ENCODE measurements at regions not wholly inside any gene's neighbourhood (a gene's known extent, or its start where the extent isn't known, plus 50 kb on each side); places are given as distances from the start of the nearest gene placed in this dataset.

DNA sequence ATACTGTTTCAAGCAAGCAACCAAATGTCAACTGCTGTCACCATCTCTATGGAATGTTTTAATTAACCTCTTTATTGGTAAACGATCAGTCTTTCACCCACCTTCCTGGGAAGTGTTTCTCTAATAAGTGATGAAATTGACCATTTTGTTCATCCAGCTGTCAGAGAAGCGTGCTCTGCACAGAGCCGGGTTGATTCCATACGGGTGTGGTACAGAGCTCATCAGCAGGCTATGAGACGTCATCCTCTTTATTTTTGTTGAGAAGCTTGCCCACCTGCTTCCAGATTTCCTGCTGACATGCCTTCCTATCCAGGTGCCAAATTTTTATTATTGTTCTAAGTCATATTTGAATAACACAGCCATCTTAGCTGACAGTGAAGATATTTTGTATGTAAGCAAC lies 482.5 kb downstream of the RWDD3 start:
- Histone ChIP-seq H3K9me3 (no peaks in the 10 kb centered on the region), H3K4me3 (no peak overlapping the region), H3K27me3 (no peaks in the 10 kb centered on the region), H3K4me1 (no peaks in the 10 kb centered on the region), H3K27ac (no peak overlapping the region), H3K36me3 (no peaks in the 10 kb centered on the region)
- TF ChIP-seq POLR2AphosphoS5 (IDR thresholded peaks at IDR 0.05) (no peak), EP300 (IDR thresholded peaks at IDR 0.05) (no peak), POLR2A (IDR thresholded peaks at IDR 0.05) (no peak)
- TF ChIP-seq, protein P1, sequence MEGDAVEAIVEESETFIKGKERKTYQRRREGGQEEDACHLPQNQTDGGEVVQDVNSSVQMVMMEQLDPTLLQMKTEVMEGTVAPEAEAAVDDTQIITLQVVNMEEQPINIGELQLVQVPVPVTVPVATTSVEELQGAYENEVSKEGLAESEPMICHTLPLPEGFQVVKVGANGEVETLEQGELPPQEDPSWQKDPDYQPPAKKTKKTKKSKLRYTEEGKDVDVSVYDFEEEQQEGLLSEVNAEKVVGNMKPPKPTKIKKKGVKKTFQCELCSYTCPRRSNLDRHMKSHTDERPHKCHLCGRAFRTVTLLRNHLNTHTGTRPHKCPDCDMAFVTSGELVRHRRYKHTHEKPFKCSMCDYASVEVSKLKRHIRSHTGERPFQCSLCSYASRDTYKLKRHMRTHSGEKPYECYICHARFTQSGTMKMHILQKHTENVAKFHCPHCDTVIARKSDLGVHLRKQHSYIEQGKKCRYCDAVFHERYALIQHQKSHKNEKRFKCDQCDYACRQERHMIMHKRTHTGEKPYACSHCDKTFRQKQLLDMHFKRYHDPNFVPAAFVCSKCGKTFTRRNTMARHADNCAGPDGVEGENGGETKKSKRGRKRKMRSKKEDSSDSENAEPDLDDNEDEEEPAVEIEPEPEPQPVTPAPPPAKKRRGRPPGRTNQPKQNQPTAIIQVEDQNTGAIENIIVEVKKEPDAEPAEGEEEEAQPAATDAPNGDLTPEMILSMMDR (IDR thresholded peaks at IDR 0.05): no peak
- ATAC-seq (ENCODE audit: low FRiP score in 2 of 2) (no peak), DNase-seq (no peak)
- 83 to 88% methylated on average over 5 of the region's 5 CpGs for WGBS, 2 donors

DNA sequence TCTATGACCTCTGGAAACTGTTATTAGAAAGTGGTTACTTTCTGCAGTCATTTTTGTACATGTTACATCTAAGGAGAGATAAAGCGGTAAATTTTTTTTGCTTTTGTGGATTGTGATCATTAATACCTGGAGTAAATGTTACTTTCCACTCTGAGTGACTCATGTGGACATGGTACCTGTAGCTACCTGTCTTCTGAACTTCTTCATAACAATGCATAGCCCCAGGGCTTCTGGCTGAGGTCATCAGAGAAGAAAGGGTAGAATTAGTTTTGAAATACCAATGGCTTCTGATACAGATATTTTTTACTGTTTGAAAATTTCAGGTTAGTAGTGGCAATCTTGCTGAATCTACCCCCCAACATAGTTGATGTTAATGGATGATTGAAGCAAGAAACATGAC lies 489.3 kb downstream of the RWDD3 start:
- H3K4me1 ChIP-seq: no peaks in the 10 kb centered on the region
- no peaks in the 10 kb centered on the region for H3K9me3 ChIP-seq
- H3K4me3 ChIP-seq: no peak overlapping the region
- WGBS, 2 donors: 83 to 90% methylated on average over 1 of the region's 1 CpG
- H3K36me3 ChIP-seq: no peaks in the 10 kb centered on the region
- TF ChIP-seq EP300 (IDR thresholded peaks at IDR 0.05) (no peak), POLR2AphosphoS5 (IDR thresholded peaks at IDR 0.05) (no peak), POLR2A (IDR thresholded peaks at IDR 0.05) (no peak)
- TF ChIP-seq, protein P1 (IDR thresholded peaks at IDR 0.05): no peak
- no peak for DNase-seq
- H3K27ac ChIP-seq: no peak overlapping the region
- H3K27me3 ChIP-seq: no peaks in the 10 kb centered on the region
- no peak for ATAC-seq (ENCODE audit: low FRiP score in 2 of 2)

DNA sequence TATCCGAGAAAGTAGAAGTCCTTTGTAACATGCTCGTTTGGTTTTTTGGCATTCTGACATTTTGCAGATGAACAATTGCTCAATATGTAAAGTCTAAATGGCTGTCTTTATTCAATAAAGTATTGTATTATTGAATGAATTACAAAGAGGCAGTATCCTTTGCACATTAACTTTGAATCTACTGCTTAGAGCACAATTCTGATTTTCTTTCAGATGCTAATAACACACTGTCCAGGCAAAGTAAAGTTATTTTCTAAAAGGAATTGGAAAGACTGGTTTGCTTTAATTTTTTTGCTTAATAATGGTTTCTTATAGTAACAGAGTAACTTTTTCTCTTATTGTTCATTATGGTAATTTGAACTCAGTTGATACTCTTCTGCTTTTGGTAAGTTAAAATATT lies 494.8 kb downstream of the RWDD3 start:
- ATAC-seq (ENCODE audit: low FRiP score in 2 of 2): no peak
- H3K36me3 ChIP-seq: no peaks in the 10 kb centered on the region
- no peak overlapping the region for H3K27ac ChIP-seq
- no peaks in the 10 kb centered on the region for H3K4me1 ChIP-seq
- no peak for TF ChIP-seq POLR2A (IDR thresholded peaks at IDR 0.05)
- TF ChIP-seq, protein P1 (IDR thresholded peaks at IDR 0.05): no peak
- no peak for TF ChIP-seq POLR2AphosphoS5 (IDR thresholded peaks at IDR 0.05)
- TF ChIP-seq EP300 (IDR thresholded peaks at IDR 0.05): no peak
- 83 to 85% methylated on average over 2 of the region's 2 CpGs for WGBS, 2 donors
- DNase-seq: no peak
- H3K9me3 ChIP-seq: no peaks in the 10 kb centered on the region
- no peak overlapping the region for H3K4me3 ChIP-seq
- H3K27me3 ChIP-seq: no peaks in the 10 kb centered on the region

DNA sequence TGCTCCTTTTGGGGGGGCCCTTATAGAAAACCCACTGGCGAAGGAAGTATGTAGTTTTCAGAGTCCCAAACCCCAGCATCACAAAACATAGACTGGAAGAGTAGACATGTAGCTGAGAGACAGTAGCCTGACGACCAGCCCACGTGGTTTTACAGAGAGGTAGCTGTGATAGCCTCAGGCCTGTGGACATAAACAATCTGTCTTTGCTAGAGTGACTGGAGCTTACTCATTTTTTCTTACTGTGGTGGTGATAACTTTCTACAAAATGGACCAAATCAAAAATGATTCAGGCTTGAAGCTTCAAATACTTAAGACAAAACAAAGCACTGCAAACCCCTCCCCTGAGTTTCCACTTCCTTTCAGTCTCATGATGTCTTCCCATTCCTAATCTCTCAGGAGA lies 497.0 kb downstream of the RWDD3 start:
- TF ChIP-seq EP300 (IDR thresholded peaks at IDR 0.05): no peak
- TF ChIP-seq, protein P1 (IDR thresholded peaks at IDR 0.05): no peak
- TF ChIP-seq POLR2A (IDR thresholded peaks at IDR 0.05): no peak
- WGBS, 2 donors: 62 to 70% methylated on average over 3 of the region's 3 CpGs
- no peak for DNase-seq

DNA sequence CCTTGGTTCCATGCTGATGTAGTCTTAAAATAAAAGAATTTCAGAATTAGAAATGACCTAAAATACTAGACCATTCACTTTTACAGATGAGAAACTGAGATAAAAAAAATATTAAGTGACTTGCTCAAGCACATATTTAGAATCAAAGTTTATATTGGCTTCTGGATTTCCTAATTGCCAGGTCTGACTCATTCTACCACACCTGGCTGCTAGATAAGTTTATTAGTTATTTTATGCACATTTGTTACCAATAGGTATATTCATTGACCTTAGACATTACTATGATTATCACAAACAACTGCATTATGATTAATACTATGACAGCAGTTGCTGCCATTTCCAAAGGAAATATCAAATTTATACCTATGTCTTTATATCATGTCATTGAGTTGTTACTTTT lies 497.5 kb downstream of the RWDD3 start:
- Histone ChIP-seq H3K4me3 (no peak overlapping the region), H3K4me1 (no peaks in the 10 kb centered on the region), H3K36me3 (no peaks in the 10 kb centered on the region), H3K27ac (no peak overlapping the region), H3K9me3 (no peaks in the 10 kb centered on the region), H3K27me3 (no peaks in the 10 kb centered on the region)
- DNase-seq (no peak), ATAC-seq (ENCODE audit: low FRiP score in 2 of 2) (no peak)
- TF ChIP-seq EP300 (IDR thresholded peaks at IDR 0.05) (no peak), POLR2A (IDR thresholded peaks at IDR 0.05) (no peak), POLR2AphosphoS5 (IDR thresholded peaks at IDR 0.05) (no peak)
- TF ChIP-seq, protein P1 (IDR thresholded peaks at IDR 0.05): no peak

More for the DNA sequence above, 497.0 kb downstream of the RWDD3 start:
- Histone ChIP-seq H3K4me1 (no peaks in the 10 kb centered on the region), H3K4me3 (no peak overlapping the region), H3K36me3 (no peaks in the 10 kb centered on the region), H3K27me3 (no peaks in the 10 kb centered on the region), H3K9me3 (no peaks in the 10 kb centered on the region), H3K27ac (no peak overlapping the region)
- no peak for ATAC-seq (ENCODE audit: low FRiP score in 2 of 2)

Measured in upper lobe of left lung (tissue), 6 donors.